ENCODE measurements at regions not wholly inside any gene's neighbourhood (a gene's known extent, or its start where the extent isn't known, plus 50 kb on each side); places are given as distances from the start of the nearest gene placed in this dataset.

DNA sequence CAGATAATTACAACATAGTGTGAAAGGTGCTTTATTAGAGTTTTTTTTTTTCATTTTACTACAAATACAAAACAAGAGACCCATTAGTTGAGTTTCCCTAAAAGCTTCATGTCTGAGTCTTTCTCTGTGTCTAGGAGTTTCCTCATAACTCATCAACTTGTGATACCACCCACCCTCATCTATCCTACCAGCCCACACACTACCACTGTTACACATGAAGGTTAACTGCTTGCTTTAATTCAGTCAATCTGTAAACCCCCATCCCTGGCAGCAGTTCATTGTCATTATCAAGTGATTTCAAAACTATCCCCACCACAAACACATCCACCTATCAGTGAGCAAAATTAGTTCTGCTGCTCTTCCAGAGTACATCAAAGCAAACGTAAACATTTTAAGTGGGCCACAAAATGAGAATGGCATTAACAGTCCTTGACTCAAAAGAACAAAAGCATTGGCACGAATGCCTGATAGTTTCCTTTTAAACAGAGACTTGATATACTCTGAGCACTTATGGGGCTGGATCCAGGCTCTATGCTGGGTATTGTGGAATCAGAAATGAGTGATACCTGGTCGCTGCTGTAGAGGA is 331.6 kb upstream of the FAM241A start:
- Histone ChIP-seq H3K27me3 (ENCODE audit: control insufficient read depth, insufficient read depth, low read length) (no peaks in the 10 kb centered on the region), H3K9ac (ENCODE audit: low read length in 3 of 3) (no peak overlapping the region), H3K36me3 (ENCODE audit: control insufficient read depth in 2 of 3, insufficient read depth in 3 of 3, low read length in 3 of 3) (no peaks in the 10 kb centered on the region), H3K27ac (ENCODE audit: low read depth in 2 of 2, low read length in 2 of 2) (no peak overlapping the region), H3K9me3 (ENCODE audit: control insufficient read depth in 2 of 3, insufficient read depth in 1 of 3, low read length in 3 of 3) (peaks cover 0 to 6% (median 0%) of the 10 kb centered on the region in 3 donors), H3K4me3 (ENCODE audit: low read length in 3 of 3) (no peak overlapping the region), H3K4me1 (ENCODE audit: control insufficient read depth in 2 of 3, insufficient read depth in 2 of 3, low read depth in 1 of 3, low read length in 3 of 3) (no peaks in the 10 kb centered on the region)
- intact Hi-C loops (cut with DNase I) = no loop called here
- DNase-seq (no peak), FAIRE-seq (no peak)
- TF ChIP-seq, protein P1, sequence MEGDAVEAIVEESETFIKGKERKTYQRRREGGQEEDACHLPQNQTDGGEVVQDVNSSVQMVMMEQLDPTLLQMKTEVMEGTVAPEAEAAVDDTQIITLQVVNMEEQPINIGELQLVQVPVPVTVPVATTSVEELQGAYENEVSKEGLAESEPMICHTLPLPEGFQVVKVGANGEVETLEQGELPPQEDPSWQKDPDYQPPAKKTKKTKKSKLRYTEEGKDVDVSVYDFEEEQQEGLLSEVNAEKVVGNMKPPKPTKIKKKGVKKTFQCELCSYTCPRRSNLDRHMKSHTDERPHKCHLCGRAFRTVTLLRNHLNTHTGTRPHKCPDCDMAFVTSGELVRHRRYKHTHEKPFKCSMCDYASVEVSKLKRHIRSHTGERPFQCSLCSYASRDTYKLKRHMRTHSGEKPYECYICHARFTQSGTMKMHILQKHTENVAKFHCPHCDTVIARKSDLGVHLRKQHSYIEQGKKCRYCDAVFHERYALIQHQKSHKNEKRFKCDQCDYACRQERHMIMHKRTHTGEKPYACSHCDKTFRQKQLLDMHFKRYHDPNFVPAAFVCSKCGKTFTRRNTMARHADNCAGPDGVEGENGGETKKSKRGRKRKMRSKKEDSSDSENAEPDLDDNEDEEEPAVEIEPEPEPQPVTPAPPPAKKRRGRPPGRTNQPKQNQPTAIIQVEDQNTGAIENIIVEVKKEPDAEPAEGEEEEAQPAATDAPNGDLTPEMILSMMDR (IDR thresholded peaks at IDR 0.05; ENCODE audit: borderline replicate concordance, extremely low read depth, insufficient read depth) = no peak

DNA sequence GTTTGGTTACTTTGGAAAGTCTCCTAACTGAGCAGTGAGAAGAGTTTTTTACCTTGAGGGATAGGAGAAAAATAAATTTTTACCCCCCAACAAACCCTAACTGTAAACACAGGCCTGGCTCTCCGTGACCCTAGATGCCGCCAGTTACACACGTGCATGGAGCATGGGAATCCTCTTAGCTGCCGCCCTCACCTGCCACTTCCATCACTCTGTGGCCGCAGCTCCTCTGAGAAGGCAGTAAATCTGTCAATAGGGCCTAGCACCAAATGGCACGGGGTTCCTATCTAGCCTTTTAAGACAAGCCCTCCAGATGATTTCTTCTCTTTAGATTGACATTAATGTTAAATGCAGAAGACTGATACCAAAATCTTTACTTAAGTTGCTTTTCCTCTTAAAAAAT is 330.3 kb upstream of the FAM241A start:
- no peaks in the 10 kb centered on the region for H3K36me3 ChIP-seq (ENCODE audit: control insufficient read depth in 2 of 3, insufficient read depth in 3 of 3, low read length in 3 of 3)
- no peaks in the 10 kb centered on the region for H3K27me3 ChIP-seq (ENCODE audit: control insufficient read depth, insufficient read depth, low read length)
- no peak overlapping the region for H3K9ac ChIP-seq (ENCODE audit: low read length in 3 of 3)
- TF ChIP-seq, protein P1 (IDR thresholded peaks at IDR 0.05; ENCODE audit: borderline replicate concordance, extremely low read depth, insufficient read depth) = no peak
- no peaks in the 10 kb centered on the region for H3K4me1 ChIP-seq (ENCODE audit: control insufficient read depth in 2 of 3, insufficient read depth in 2 of 3, low read depth in 1 of 3, low read length in 3 of 3)
- FAIRE-seq (no peak), DNase-seq (no peak)
- H3K27ac ChIP-seq (ENCODE audit: low read depth in 2 of 2, low read length in 2 of 2) = no peak overlapping the region
- intact Hi-C loops (cut with DNase I) = no loop called here
- no peak overlapping the region for H3K4me3 ChIP-seq (ENCODE audit: low read length in 3 of 3)
- peaks cover 0 to 6% (median 0%) of the 10 kb centered on the region in 3 donors for H3K9me3 ChIP-seq (ENCODE audit: control insufficient read depth in 2 of 3, insufficient read depth in 1 of 3, low read length in 3 of 3)

DNA sequence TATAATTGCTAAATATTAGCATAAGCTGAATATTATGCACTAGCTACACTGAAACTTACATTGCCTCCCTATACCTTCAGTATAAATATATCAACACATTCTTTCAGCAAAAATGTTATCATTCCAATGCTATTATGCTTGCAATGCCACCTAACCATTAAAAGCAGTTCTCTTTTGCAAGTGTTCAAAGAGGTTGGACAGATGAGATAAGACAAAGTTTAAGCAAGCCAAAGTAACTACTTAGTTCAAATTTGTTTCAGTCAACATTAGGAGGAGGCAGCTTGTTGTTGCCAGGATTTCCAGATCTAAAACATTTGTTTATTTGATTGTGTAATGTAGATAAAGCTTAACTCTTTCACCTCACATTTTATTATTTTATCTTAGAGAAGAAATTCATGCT is 323.9 kb upstream of the FAM241A start:
- no peaks in the 10 kb centered on the region for H3K36me3 ChIP-seq (ENCODE audit: control insufficient read depth in 2 of 3, insufficient read depth in 3 of 3, low read length in 3 of 3)
- H3K27me3 ChIP-seq (ENCODE audit: control insufficient read depth, insufficient read depth, low read length) = no peaks in the 10 kb centered on the region
- DNase-seq (no peak), FAIRE-seq (no peak)
- no peak overlapping the region for H3K9ac ChIP-seq (ENCODE audit: low read length in 3 of 3)
- H3K27ac ChIP-seq (ENCODE audit: low read depth in 2 of 2, low read length in 2 of 2) = no peak overlapping the region
- intact Hi-C loops (cut with DNase I) = no loop called here
- H3K4me1 ChIP-seq (ENCODE audit: control insufficient read depth in 2 of 3, insufficient read depth in 2 of 3, low read depth in 1 of 3, low read length in 3 of 3) = no peaks in the 10 kb centered on the region
- TF ChIP-seq, protein P1 (IDR thresholded peaks at IDR 0.05; ENCODE audit: borderline replicate concordance, extremely low read depth, insufficient read depth) = no peak
- H3K4me3 ChIP-seq (ENCODE audit: low read length in 3 of 3) = no peak overlapping the region
- H3K9me3 ChIP-seq (ENCODE audit: control insufficient read depth in 2 of 3, insufficient read depth in 1 of 3, low read length in 3 of 3) = peaks cover 0 to 6% (median 0%) of the 10 kb centered on the region in 3 donors

DNA sequence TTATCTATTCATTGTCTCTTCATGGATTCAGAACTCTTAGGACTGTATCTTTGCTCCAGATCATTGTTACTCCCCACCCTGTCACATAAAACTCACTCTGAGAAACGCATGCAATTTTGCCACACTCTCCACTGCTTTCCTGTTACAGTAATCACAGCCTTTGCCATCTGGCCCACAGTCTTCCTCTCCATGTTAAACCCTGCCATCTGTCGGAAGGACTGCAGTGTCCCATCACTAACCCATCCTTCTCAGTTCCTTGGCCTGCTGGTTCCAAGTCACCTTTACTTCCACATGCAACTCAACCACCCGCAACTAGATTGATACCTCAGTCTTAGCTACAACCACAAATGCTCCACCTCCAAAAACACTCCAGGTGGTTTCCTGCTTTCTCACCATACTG is 308.7 kb upstream of the FAM241A start:
- H3K27me3 ChIP-seq (ENCODE audit: control insufficient read depth, insufficient read depth, low read length) = no peaks in the 10 kb centered on the region
- intact Hi-C loops (cut with DNase I) = no loop called here
- no peak overlapping the region for H3K9ac ChIP-seq (ENCODE audit: low read length in 3 of 3)
- H3K4me3 ChIP-seq (ENCODE audit: low read length in 3 of 3) = no peak overlapping the region
- H3K4me1 ChIP-seq (ENCODE audit: control insufficient read depth in 2 of 3, insufficient read depth in 2 of 3, low read depth in 1 of 3, low read length in 3 of 3) = no peaks in the 10 kb centered on the region
- TF ChIP-seq, protein P1 (IDR thresholded peaks at IDR 0.05; ENCODE audit: borderline replicate concordance, extremely low read depth, insufficient read depth) = no peak
- no peak overlapping the region for H3K27ac ChIP-seq (ENCODE audit: low read depth in 2 of 2, low read length in 2 of 2)
- H3K9me3 ChIP-seq (ENCODE audit: control insufficient read depth in 2 of 3, insufficient read depth in 1 of 3, low read length in 3 of 3) = no peaks in the 10 kb centered on the region
- DNase-seq (no peak), FAIRE-seq (no peak)
- no peaks in the 10 kb centered on the region for H3K36me3 ChIP-seq (ENCODE audit: control insufficient read depth in 2 of 3, insufficient read depth in 3 of 3, low read length in 3 of 3)
